WTC11 (cell line): ENCODE measurements at regions not wholly inside any gene's neighbourhood (a gene's known extent, or its start where the extent isn't known, plus 50 kb on each side); places are given as distances from the start of the nearest gene placed in this dataset.

ENCODE experiments used
- ATAC-seq: fragments of 200-7000 bp; cut with Tn5 transposase; 2 replicates; pipeline ENCODE4 v1.10.0; 2021; ENCODE audit warnings: mild to moderate bottlenecking, moderate library complexity
- CTCF ChIA-PET: fragments of 300-600 bp; sonication (Branson Sonifier 250); formaldehyde crosslinking; loops from one replicate; lab custom pipeline; 2021; ENCODE audit warnings: antibody characterized with exemption; lab: Charles Lee
- POLR2A ChIA-PET: fragments of 350-600 bp; sonication (Branson Sonifier 250); formaldehyde crosslinking; loops from one replicate; lab custom pipeline; 2021; ENCODE audit warnings: antibody characterized with exemption; lab: Charles Lee
- DNase-seq: peaks from one replicate; pipeline ENCODE4 v3.0.0; 2021; ENCODE audit warnings: low spot score
- H3K27ac Mint-ChIP-seq: 2 replicates; pipeline ENCODE4 v1.8.0; 2021; ENCODE audit warnings: mixed read lengths
- H3K27me3 Mint-ChIP-seq: 2 replicates; pipeline ENCODE4 v1.8.0; 2021; ENCODE audit warnings: low read depth, mild to moderate bottlenecking, moderate library complexity, mixed read lengths
- H3K36me3 Mint-ChIP-seq: 2 replicates; pipeline ENCODE4 v1.8.0; 2021; ENCODE audit warnings: mixed read lengths
- H3K4me1 Mint-ChIP-seq: 2 replicates; pipeline ENCODE4 v1.8.0; 2022; ENCODE audit warnings: mixed read lengths
- H3K4me3 Mint-ChIP-seq: 2 replicates; pipeline ENCODE4 v1.8.0; 2021; ENCODE audit warnings: mild to moderate bottlenecking, moderate library complexity, mixed read lengths
- H3K9me3 Mint-ChIP-seq: 2 replicates; pipeline ENCODE4 v1.8.0; 2021; ENCODE audit warnings: mixed read lengths
- CBFB ChIP-seq: sonication (generic); formaldehyde crosslinking; IDR thresholded peaks from 2 replicates; pipeline ENCODE4 v1.8.1; 2022; ENCODE audit warnings: mild to moderate bottlenecking, low read depth, missing genetic modification reagents
- EMX1 ChIP-seq: fragments of 250-450 bp; sonication (Bioruptor Pico); IDR thresholded peaks from 2 replicates; pipeline ENCODE4 v1.8.0; 2021; ENCODE audit warnings: mild to moderate bottlenecking
- FOXK1 ChIP-seq: sonication (generic); formaldehyde crosslinking; IDR thresholded peaks from 2 replicates; pipeline ENCODE4 v1.8.0; 2022; ENCODE audit warnings: mild to moderate bottlenecking, moderate library complexity, missing genetic modification reagents
- HMGA2 ChIP-seq: fragments of 250-450 bp; sonication (Bioruptor Pico); IDR thresholded peaks from 2 replicates; pipeline ENCODE4 v1.4.0; 2021; ENCODE audit warnings: mild to moderate bottlenecking, moderate library complexity
- JUN ChIP-seq: sonication (generic); formaldehyde crosslinking; IDR thresholded peaks from 2 replicates; pipeline ENCODE4 v1.8.0; 2023; ENCODE audit warnings: mild to moderate bottlenecking, missing genetic modification reagents
- NFYB ChIP-seq: sonication (generic); formaldehyde crosslinking; conservative IDR thresholded peaks from 2 replicates; pipeline ENCODE4 v1.8.0; 2022; ENCODE audit warnings: low read depth, missing genetic modification reagents
- ZNF121 ChIP-seq: sonication (generic); formaldehyde crosslinking; IDR thresholded peaks from 2 replicates; pipeline ENCODE4 v1.8.0; 2023; ENCODE audit warnings: missing genetic modification reagents
- ZNF263 ChIP-seq: sonication (generic); formaldehyde crosslinking; IDR thresholded peaks from 2 replicates; pipeline ENCODE4 v1.8.1; 2022; ENCODE audit warnings: low read depth, mild to moderate bottlenecking, moderate library complexity, missing genetic modification reagents
- TF ChIP-seq, protein P1 (sequence below): sonication (generic); formaldehyde crosslinking; IDR thresholded peaks from 2 replicates; pipeline ENCODE4 v1.8.0; 2022; ENCODE audit warnings: mild to moderate bottlenecking, missing genetic modification reagents
- TF ChIP-seq, protein P2 (sequence below): sonication (generic); formaldehyde crosslinking; IDR thresholded peaks from 2 replicates; pipeline ENCODE4 v1.8.1; 2023; ENCODE audit warnings: mild to moderate bottlenecking, missing genetic modification reagents
- TF ChIP-seq, protein P3 (sequence below): sonication (generic); formaldehyde crosslinking; IDR thresholded peaks from 2 replicates; pipeline ENCODE4 v1.8.1; 2023; ENCODE audit warnings: mild to moderate bottlenecking, missing genetic modification reagents, moderate library complexity
- TF ChIP-seq, protein P4 (sequence below): sonication (generic); formaldehyde crosslinking; IDR thresholded peaks from 2 replicates; pipeline ENCODE4 v1.8.0; 2023; ENCODE audit warnings: mild to moderate bottlenecking, missing genetic modification reagents
- TF ChIP-seq, protein P5 (sequence below): fragments of 250-450 bp; sonication (Bioruptor Pico); IDR thresholded peaks from 2 replicates; pipeline ENCODE4 v2.1.2; 2022; ENCODE audit warnings: mild to moderate bottlenecking, moderate library complexity
- TF ChIP-seq, protein P6 (sequence below): sonication (generic); formaldehyde crosslinking; IDR thresholded peaks from 2 replicates; pipeline ENCODE4 v1.8.1; 2023; ENCODE audit warnings: mild to moderate bottlenecking, missing genetic modification reagents
- TF ChIP-seq, protein P7 (sequence below): fragments of 250-450 bp; sonication (Bioruptor Pico); IDR thresholded peaks from 2 replicates; pipeline ENCODE4 v1.9.0; 2021; ENCODE audit warnings: moderate library complexity, mild to moderate bottlenecking, inconsistent platforms, borderline replicate concordance
- TF ChIP-seq, protein P8 (sequence below): fragments of 250-450 bp; sonication (Bioruptor Pico); IDR thresholded peaks from 2 replicates; pipeline ENCODE4 v1.9.0; 2021; ENCODE audit warnings: mild to moderate bottlenecking
- TF ChIP-seq, protein P9 (sequence below): sonication (generic); formaldehyde crosslinking; IDR thresholded peaks from 2 replicates; pipeline ENCODE4 v1.8.0; 2023; ENCODE audit warnings: missing genetic modification reagents, mild to moderate bottlenecking, borderline replicate concordance
- TF ChIP-seq, protein P10 (sequence below): sonication (generic); formaldehyde crosslinking; IDR thresholded peaks from 2 replicates; pipeline ENCODE4 v1.8.1; 2022; ENCODE audit warnings: missing genetic modification reagents, borderline replicate concordance

DNA sequence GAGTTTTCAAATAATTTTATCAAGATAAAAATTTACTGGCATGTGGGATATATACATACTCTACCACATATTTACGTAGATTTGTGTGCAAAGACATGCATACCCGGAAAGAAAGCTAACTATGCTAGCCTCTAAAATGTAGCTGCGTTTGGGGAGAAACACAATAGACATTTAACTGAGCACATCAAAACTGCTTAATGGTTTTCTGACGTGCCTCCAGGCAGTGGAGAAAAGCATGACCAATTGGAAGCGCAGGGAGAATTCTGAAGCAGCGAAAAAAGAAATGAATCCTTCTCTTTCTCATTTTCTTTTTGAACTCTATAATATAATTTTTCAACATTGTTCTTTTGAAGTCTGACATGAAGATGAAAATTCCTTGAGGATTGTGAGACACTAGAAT is 60.3 kb upstream of the LYZL1 start:
- Mint-ChIP-seq H3K9me3 (0 out of 2 replicates have a peak, but pooled peaks cover 3% of the 10 kb centered on the region), H3K27ac (no peak overlapping the region), H3K36me3 (no peaks in the 10 kb centered on the region; the same call in 1 of the 2 replicates), H3K27me3 (peaks cover 2% of the 10 kb centered on the region; the same call in 1 of the 2 replicates), H3K4me3 (no peak overlapping the region), H3K4me1 (peaks cover 29% of the 10 kb centered on the region)
- DNase-seq (no peak), ATAC-seq (no peak)
- POLR2A ChIA-PET, result no interaction called here
- CTCF ChIA-PET, result interaction anchor here (1.2 kb wide), 1 partner anchor 85 kb away, joined by 3 read pairs; no protein-coding TSS in a partner anchor
- no peak for TF ChIP-seq ZNF121 (CRISPR knock-in tag)
- no peak for TF ChIP-seq ZNF263
- TF ChIP-seq NFYB (CRISPR knock-in tag), result no peak
- TF ChIP-seq FOXK1 (CRISPR knock-in tag), result no peak
- TF ChIP-seq, protein P1, sequence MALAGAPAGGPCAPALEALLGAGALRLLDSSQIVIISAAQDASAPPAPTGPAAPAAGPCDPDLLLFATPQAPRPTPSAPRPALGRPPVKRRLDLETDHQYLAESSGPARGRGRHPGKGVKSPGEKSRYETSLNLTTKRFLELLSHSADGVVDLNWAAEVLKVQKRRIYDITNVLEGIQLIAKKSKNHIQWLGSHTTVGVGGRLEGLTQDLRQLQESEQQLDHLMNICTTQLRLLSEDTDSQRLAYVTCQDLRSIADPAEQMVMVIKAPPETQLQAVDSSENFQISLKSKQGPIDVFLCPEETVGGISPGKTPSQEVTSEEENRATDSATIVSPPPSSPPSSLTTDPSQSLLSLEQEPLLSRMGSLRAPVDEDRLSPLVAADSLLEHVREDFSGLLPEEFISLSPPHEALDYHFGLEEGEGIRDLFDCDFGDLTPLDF, result no peak
- TF ChIP-seq, protein P2, sequence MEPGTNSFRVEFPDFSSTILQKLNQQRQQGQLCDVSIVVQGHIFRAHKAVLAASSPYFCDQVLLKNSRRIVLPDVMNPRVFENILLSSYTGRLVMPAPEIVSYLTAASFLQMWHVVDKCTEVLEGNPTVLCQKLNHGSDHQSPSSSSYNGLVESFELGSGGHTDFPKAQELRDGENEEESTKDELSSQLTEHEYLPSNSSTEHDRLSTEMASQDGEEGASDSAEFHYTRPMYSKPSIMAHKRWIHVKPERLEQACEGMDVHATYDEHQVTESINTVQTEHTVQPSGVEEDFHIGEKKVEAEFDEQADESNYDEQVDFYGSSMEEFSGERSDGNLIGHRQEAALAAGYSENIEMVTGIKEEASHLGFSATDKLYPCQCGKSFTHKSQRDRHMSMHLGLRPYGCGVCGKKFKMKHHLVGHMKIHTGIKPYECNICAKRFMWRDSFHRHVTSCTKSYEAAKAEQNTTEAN (CRISPR knock-in tag), result no peak
- TF ChIP-seq, protein P3, sequence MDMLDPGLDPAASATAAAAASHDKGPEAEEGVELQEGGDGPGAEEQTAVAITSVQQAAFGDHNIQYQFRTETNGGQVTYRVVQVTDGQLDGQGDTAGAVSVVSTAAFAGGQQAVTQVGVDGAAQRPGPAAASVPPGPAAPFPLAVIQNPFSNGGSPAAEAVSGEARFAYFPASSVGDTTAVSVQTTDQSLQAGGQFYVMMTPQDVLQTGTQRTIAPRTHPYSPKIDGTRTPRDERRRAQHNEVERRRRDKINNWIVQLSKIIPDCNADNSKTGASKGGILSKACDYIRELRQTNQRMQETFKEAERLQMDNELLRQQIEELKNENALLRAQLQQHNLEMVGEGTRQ (CRISPR knock-in tag), result no peak
- TF ChIP-seq, protein P4, sequence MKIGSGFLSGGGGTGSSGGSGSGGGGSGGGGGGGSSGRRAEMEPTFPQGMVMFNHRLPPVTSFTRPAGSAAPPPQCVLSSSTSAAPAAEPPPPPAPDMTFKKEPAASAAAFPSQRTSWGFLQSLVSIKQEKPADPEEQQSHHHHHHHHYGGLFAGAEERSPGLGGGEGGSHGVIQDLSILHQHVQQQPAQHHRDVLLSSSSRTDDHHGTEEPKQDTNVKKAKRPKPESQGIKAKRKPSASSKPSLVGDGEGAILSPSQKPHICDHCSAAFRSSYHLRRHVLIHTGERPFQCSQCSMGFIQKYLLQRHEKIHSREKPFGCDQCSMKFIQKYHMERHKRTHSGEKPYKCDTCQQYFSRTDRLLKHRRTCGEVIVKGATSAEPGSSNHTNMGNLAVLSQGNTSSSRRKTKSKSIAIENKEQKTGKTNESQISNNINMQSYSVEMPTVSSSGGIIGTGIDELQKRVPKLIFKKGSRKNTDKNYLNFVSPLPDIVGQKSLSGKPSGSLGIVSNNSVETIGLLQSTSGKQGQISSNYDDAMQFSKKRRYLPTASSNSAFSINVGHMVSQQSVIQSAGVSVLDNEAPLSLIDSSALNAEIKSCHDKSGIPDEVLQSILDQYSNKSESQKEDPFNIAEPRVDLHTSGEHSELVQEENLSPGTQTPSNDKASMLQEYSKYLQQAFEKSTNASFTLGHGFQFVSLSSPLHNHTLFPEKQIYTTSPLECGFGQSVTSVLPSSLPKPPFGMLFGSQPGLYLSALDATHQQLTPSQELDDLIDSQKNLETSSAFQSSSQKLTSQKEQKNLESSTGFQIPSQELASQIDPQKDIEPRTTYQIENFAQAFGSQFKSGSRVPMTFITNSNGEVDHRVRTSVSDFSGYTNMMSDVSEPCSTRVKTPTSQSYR, result no peak
- TF ChIP-seq JUN, result no peak
- TF ChIP-seq, protein P5, sequence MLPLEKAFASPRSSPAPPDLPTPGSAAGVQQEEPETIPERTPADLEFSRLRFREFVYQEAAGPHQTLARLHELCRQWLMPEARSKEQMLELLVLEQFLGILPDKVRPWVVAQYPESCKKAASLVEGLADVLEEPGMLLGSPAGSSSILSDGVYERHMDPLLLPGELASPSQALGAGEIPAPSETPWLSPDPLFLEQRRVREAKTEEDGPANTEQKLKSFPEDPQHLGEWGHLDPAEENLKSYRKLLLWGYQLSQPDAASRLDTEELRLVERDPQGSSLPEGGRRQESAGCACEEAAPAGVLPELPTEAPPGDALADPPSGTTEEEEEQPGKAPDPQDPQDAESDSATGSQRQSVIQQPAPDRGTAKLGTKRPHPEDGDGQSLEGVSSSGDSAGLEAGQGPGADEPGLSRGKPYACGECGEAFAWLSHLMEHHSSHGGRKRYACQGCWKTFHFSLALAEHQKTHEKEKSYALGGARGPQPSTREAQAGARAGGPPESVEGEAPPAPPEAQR (CRISPR knock-in tag), result no peak
- TF ChIP-seq, protein P6, sequence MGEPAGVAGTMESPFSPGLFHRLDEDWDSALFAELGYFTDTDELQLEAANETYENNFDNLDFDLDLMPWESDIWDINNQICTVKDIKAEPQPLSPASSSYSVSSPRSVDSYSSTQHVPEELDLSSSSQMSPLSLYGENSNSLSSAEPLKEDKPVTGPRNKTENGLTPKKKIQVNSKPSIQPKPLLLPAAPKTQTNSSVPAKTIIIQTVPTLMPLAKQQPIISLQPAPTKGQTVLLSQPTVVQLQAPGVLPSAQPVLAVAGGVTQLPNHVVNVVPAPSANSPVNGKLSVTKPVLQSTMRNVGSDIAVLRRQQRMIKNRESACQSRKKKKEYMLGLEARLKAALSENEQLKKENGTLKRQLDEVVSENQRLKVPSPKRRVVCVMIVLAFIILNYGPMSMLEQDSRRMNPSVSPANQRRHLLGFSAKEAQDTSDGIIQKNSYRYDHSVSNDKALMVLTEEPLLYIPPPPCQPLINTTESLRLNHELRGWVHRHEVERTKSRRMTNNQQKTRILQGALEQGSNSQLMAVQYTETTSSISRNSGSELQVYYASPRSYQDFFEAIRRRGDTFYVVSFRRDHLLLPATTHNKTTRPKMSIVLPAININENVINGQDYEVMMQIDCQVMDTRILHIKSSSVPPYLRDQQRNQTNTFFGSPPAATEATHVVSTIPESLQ (CRISPR knock-in tag), result no peak
- TF ChIP-seq, protein P7, sequence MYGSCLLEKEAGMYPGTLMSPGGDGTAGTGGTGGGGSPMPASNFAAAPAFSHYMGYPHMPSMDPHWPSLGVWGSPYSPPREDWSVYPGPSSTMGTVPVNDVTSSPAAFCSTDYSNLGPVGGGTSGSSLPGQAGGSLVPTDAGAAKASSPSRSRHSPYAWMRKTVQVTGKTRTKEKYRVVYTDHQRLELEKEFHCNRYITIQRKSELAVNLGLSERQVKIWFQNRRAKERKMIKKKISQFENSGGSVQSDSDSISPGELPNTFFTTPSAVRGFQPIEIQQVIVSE (CRISPR knock-in tag), result no peak
- TF ChIP-seq, protein P8, sequence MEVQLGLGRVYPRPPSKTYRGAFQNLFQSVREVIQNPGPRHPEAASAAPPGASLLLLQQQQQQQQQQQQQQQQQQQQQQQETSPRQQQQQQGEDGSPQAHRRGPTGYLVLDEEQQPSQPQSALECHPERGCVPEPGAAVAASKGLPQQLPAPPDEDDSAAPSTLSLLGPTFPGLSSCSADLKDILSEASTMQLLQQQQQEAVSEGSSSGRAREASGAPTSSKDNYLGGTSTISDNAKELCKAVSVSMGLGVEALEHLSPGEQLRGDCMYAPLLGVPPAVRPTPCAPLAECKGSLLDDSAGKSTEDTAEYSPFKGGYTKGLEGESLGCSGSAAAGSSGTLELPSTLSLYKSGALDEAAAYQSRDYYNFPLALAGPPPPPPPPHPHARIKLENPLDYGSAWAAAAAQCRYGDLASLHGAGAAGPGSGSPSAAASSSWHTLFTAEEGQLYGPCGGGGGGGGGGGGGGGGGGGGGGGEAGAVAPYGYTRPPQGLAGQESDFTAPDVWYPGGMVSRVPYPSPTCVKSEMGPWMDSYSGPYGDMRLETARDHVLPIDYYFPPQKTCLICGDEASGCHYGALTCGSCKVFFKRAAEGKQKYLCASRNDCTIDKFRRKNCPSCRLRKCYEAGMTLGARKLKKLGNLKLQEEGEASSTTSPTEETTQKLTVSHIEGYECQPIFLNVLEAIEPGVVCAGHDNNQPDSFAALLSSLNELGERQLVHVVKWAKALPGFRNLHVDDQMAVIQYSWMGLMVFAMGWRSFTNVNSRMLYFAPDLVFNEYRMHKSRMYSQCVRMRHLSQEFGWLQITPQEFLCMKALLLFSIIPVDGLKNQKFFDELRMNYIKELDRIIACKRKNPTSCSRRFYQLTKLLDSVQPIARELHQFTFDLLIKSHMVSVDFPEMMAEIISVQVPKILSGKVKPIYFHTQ (CRISPR knock-in tag), result no peak
- TF ChIP-seq, protein P9, sequence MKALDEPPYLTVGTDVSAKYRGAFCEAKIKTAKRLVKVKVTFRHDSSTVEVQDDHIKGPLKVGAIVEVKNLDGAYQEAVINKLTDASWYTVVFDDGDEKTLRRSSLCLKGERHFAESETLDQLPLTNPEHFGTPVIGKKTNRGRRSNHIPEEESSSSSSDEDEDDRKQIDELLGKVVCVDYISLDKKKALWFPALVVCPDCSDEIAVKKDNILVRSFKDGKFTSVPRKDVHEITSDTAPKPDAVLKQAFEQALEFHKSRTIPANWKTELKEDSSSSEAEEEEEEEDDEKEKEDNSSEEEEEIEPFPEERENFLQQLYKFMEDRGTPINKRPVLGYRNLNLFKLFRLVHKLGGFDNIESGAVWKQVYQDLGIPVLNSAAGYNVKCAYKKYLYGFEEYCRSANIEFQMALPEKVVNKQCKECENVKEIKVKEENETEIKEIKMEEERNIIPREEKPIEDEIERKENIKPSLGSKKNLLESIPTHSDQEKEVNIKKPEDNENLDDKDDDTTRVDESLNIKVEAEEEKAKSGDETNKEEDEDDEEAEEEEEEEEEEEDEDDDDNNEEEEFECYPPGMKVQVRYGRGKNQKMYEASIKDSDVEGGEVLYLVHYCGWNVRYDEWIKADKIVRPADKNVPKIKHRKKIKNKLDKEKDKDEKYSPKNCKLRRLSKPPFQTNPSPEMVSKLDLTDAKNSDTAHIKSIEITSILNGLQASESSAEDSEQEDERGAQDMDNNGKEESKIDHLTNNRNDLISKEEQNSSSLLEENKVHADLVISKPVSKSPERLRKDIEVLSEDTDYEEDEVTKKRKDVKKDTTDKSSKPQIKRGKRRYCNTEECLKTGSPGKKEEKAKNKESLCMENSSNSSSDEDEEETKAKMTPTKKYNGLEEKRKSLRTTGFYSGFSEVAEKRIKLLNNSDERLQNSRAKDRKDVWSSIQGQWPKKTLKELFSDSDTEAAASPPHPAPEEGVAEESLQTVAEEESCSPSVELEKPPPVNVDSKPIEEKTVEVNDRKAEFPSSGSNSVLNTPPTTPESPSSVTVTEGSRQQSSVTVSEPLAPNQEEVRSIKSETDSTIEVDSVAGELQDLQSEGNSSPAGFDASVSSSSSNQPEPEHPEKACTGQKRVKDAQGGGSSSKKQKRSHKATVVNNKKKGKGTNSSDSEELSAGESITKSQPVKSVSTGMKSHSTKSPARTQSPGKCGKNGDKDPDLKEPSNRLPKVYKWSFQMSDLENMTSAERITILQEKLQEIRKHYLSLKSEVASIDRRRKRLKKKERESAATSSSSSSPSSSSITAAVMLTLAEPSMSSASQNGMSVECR, result no peak
- no peak for TF ChIP-seq HMGA2
- no peak for TF ChIP-seq CBFB (CRISPR knock-in tag)
- TF ChIP-seq, protein P10, sequence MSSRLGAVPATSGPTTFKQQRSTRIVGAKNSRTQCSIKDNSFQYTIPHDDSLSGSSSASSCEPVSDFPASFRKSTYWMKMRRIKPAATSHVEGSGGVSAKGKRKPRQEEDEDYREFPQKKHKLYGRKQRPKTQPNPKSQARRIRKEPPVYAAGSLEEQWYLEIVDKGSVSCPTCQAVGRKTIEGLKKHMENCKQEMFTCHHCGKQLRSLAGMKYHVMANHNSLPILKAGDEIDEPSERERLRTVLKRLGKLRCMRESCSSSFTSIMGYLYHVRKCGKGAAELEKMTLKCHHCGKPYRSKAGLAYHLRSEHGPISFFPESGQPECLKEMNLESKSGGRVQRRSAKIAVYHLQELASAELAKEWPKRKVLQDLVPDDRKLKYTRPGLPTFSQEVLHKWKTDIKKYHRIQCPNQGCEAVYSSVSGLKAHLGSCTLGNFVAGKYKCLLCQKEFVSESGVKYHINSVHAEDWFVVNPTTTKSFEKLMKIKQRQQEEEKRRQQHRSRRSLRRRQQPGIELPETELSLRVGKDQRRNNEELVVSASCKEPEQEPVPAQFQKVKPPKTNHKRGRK (CRISPR knock-in tag), result no peak
- TF ChIP-seq EMX1 (CRISPR knock-in tag), result no peak
